Coronary artery (tissue), 2 donors: ENCODE measurements at regions not wholly inside any gene's neighbourhood (a gene's known extent, or its start where the extent isn't known, plus 50 kb on each side); places are given as distances from the start of the nearest gene placed in this dataset.

ENCODE experiments used
- DNase-seq: peaks from one replicate; pipeline ENCODE4 v3.0.0-alpha.2; 2017; ENCODE audit warnings: low spot score
- H3K27ac ChIP-seq, 2 donors: fragments of 200-600 bp; sonication (generic); one replicate each; pipeline ENCODE4 v1.5.1; 2016 to 2019
- H3K4me3 ChIP-seq: fragments of 200-600 bp; sonication (generic); 2 replicates; pipeline ENCODE4 v1.5.1; 2016; ENCODE audit warnings: mild to moderate bottlenecking, moderate library complexity
- TF ChIP-seq, protein P1 (sequence below): fragments of 200-600 bp; sonication (generic); IDR thresholded peaks from one replicate; pipeline ENCODE4 v1.5.1; 2019; ENCODE audit warnings: antibody characterized with exemption

DNA sequence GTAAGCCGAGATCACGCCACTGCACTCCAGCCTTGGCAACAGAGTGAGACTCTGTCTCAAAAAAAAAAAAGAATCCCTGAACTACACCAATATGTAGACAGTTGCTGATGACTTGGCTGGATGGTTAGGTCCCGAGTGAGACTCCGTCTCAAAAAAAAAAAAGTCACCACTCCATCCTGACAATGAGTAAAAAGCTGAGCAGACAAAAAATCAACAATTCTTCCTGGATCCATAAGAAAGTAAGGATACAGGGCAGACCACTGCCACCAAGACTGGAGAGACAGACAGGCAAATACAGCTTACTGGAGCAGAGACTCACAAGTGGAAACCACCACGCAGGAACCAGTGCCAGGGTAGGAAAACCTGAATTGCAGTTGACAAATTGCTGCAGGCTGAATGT lies 67.1 kb upstream of the ERCC4 start:
- no peak overlapping the region for H3K4me3 ChIP-seq
- H3K27ac ChIP-seq: no peak overlapping the region
- TF ChIP-seq, protein P1, sequence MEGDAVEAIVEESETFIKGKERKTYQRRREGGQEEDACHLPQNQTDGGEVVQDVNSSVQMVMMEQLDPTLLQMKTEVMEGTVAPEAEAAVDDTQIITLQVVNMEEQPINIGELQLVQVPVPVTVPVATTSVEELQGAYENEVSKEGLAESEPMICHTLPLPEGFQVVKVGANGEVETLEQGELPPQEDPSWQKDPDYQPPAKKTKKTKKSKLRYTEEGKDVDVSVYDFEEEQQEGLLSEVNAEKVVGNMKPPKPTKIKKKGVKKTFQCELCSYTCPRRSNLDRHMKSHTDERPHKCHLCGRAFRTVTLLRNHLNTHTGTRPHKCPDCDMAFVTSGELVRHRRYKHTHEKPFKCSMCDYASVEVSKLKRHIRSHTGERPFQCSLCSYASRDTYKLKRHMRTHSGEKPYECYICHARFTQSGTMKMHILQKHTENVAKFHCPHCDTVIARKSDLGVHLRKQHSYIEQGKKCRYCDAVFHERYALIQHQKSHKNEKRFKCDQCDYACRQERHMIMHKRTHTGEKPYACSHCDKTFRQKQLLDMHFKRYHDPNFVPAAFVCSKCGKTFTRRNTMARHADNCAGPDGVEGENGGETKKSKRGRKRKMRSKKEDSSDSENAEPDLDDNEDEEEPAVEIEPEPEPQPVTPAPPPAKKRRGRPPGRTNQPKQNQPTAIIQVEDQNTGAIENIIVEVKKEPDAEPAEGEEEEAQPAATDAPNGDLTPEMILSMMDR: no peak
- DNase-seq: no peak

- no peak for DNase-seq
- H3K4me3 ChIP-seq: no peak overlapping the region
- TF ChIP-seq, protein P1: no peak
- no peak overlapping the region for H3K27ac ChIP-seq
Measured at GRCh38 chr16:13856398-13856797, 63.6 kb upstream of the ERCC4 start.

DNA sequence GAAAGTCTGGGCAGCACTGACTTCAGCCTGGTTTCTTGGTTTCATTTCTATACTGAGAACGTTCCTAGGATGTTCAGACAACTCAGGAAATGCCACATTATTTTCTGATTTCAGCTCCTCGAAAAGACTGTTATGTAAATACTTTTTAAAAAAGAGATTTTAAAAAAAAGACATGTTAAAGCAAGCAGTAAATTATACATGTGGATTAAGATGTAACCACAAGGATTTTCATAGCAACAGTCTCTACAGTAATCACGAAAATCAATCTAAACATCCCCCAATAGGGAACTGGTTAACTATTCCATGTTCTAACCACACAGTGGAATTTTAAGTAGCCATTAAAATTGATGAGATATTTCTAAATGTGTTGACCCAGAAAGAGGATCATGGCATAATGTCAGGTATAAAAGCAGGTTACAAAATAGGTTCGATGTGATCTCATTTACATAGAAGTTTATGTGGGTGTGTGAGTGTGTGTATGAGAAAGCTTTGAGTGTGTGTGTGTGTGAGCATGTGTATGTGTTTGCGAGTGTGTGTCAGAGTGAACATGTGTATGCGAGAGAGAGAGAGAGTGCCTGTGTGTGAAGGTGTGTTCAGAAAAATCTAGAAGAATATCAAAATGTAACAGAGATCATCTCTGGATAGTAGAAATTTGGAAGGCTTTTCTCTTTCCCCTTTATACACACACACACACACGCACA lies 63.0 kb upstream of the ERCC4 start:
- DNase-seq: no peak
- TF ChIP-seq, protein P1: no peak
- no peak overlapping the region for H3K27ac ChIP-seq
- H3K4me3 ChIP-seq: no peak overlapping the region

DNA sequence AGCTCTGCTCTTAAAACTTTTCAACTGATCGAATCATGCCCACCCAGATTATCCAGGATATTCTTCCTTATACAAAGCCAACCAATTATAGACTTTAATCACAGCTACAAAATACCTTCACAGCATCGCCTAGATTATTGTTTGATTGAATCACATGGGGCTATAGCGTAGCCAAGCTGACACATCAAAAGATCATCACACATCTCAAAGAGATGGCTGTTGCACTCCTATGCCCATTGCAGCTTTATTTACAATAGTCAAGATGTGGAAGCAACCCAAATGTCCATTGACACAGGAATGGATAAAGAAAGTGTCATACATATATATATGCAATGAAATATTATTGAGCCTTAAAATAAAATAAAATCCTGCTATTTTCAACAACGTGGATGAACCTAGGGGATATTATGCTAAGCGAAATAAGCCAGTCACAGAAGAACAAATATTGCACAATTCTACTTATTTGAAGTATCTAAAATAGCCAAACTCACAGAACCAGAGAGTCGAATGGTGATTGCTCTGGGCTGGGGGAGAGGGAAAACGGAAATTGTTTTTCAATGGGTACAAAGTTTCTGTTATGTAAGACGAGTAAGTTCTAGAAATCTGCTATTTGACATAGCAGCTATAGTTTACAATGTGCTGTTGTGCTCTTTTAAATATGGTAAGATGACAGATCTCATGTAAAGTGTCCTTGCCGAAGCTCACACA lies 60.9 kb upstream of the ERCC4 start:
- TF ChIP-seq, protein P1: no peak
- no peak for DNase-seq
- no peak overlapping the region for H3K27ac ChIP-seq
- H3K4me3 ChIP-seq: no peak overlapping the region

DNA sequence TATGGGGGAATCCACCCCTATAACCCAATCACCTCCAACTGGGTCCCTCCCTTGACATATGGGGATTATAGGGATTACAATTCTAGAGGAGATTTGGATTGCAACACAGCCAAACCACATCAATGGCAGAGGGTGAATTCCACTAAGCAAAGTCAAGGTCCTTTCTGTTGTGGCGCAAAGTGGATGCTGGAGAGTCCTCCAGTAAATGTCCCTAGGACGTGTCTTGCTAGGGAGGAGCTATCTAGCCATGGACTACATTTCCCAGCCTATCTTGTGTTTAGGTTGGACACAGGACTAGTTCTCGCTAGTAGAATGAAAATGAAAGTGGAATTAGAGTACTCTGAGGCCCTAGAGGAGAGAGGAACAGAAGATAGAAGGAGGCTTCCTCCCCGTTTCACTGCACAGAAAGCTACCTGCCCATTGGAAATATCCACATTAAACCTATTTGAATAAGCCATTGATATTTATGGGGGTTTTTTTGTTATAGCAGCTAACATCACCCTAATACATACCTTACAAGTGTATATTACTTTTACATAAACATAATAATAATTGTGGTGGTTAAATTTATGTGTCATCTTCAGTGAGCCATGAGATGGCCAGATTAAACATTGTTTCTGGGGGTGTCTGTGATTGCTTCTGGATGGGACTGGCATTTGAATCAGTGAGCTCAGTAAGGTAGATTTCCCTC lies 56.7 kb upstream of the ERCC4 start:
- DNase-seq: no peak
- no peak overlapping the region for H3K27ac ChIP-seq
- TF ChIP-seq, protein P1: no peak
- no peak overlapping the region for H3K4me3 ChIP-seq

- no peak overlapping the region for H3K27ac ChIP-seq
- TF ChIP-seq, protein P1: no peak
- H3K4me3 ChIP-seq: no peak overlapping the region
- no peak for DNase-seq
Measured at GRCh38 chr16:13864689-13865088, 55.3 kb upstream of the ERCC4 start.
